ENCODE measurements at regions not wholly inside any gene's neighbourhood (a gene's known extent, or its start where the extent isn't known, plus 50 kb on each side); places are given as distances from the start of the nearest gene placed in this dataset.

DNA sequence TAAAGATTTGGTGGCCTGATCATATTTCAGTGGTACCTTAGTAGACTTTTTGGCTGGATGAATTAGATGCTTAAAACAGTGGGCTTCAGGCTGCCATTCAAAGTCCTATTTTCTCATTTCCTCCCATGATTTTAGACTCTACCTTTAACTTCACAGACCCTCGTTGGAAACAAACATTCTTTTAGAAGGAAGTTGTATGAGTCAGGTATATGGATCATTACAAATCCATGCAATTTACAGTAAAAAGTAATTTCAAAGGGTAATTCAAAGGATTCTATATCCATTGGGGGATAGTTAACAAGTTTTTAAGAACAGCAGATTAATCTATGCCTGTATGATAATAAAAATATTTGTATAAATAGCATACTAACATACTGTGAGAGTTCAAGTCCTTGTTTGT is 216.9 kb upstream of the RRP15 start:
- TF ChIP-seq EZH2phosphoT487 (IDR thresholded peaks at IDR 0.05; ENCODE audit: borderline replicate concordance) (no peak), CTCF (conservative IDR thresholded peaks at IDR 0.05; ENCODE audit: low read length) (no peak)
- Histone ChIP-seq H3K9me2 (replicated peaks; ENCODE audit: low read depth, low read length) (no peaks in the 10 kb centered on the region), H3K9ac (ENCODE audit: low read depth, low read length, poor library complexity, severe bottlenecking) (no peak overlapping the region), H3K79me2 (ENCODE audit: insufficient read depth, low read length) (no peaks in the 10 kb centered on the region), H2AFZ (ENCODE audit: low read length) (no peak overlapping the region), H3K4me1 (ENCODE audit: insufficient read depth, low read length, poor library complexity, severe bottlenecking) (no peaks in the 10 kb centered on the region), H3F3A (ENCODE audit: low read depth) (no peaks in the 10 kb centered on the region), H3K9me3 (ENCODE audit: insufficient read depth, low read depth, low read length) (no peaks in the 10 kb centered on the region), H3K4me2 (ENCODE audit: low read depth, low read length, poor library complexity, severe bottlenecking) (no peak overlapping the region), H3K36me3 (ENCODE audit: insufficient read depth, low read length) (no peaks in the 10 kb centered on the region), H3K4me3 (ENCODE audit: low read length, poor library complexity, severe bottlenecking) (no peak overlapping the region), H3K27me3 (ENCODE audit: insufficient read depth, low read length, poor library complexity, severe bottlenecking) (no peaks in the 10 kb centered on the region), H4K20me1 (ENCODE audit: insufficient read depth, low read length, poor library complexity, severe bottlenecking) (no peaks in the 10 kb centered on the region)

DNA sequence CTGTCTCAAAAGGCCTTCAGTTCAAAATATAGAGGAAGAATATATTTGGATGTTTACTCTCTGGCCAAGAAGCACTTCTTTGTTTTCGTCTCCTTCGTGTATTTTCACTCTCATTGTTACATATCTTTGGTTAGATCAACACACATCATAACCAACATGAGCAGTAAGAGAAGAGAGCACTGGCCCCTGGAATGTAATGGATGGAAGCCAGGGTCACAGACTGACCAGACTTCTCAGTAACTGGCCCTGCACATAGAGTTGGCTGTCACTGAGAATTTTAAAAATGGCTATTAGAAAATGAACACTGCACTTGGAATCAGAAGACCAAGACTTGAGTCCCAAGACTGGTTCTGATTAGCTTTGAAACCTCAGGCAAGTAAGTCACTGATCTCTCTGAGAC is 215.9 kb upstream of the RRP15 start:
- no peaks in the 10 kb centered on the region for H3K4me1 ChIP-seq (ENCODE audit: insufficient read depth, low read length, poor library complexity, severe bottlenecking)
- H3K9ac ChIP-seq (ENCODE audit: low read depth, low read length, poor library complexity, severe bottlenecking): no peak overlapping the region
- no peak overlapping the region for H3K4me3 ChIP-seq (ENCODE audit: low read length, poor library complexity, severe bottlenecking)
- no peaks in the 10 kb centered on the region for H3K79me2 ChIP-seq (ENCODE audit: insufficient read depth, low read length)
- H2AFZ ChIP-seq (ENCODE audit: low read length): no peak overlapping the region
- no peaks in the 10 kb centered on the region for H3K9me3 ChIP-seq (ENCODE audit: insufficient read depth, low read depth, low read length)
- H3K27me3 ChIP-seq (ENCODE audit: insufficient read depth, low read length, poor library complexity, severe bottlenecking): no peaks in the 10 kb centered on the region
- H4K20me1 ChIP-seq (ENCODE audit: insufficient read depth, low read length, poor library complexity, severe bottlenecking): no peaks in the 10 kb centered on the region
- no peaks in the 10 kb centered on the region for H3K36me3 ChIP-seq (ENCODE audit: insufficient read depth, low read length)
- no peaks in the 10 kb centered on the region for H3F3A ChIP-seq (ENCODE audit: low read depth)
- no peaks in the 10 kb centered on the region for H3K9me2 ChIP-seq (replicated peaks; ENCODE audit: low read depth, low read length)
- H3K4me2 ChIP-seq (ENCODE audit: low read depth, low read length, poor library complexity, severe bottlenecking): no peak overlapping the region
- no peak for TF ChIP-seq EZH2phosphoT487 (IDR thresholded peaks at IDR 0.05; ENCODE audit: borderline replicate concordance)
- no peak for TF ChIP-seq CTCF (conservative IDR thresholded peaks at IDR 0.05; ENCODE audit: low read length)

DNA sequence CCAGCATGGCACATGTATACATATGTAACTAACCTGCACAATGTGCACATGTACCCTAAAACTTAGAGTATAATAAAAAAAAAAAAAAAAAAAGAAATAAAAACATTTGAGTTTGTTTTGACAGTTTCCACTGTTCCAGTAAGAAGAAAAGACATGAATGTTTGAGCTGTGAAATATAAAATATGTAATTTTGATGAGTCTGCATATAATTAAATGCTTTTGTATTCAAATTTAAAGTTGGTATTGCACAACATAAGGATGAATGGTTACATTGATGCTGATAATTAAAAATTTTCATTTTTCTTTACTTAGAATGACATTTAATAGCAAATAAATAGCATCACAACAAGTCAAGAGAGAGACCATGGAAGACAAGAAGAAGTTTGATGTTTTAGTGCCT is 212.0 kb upstream of the RRP15 start:
- no peaks in the 10 kb centered on the region for H3F3A ChIP-seq (ENCODE audit: low read depth)
- no peaks in the 10 kb centered on the region for H3K4me1 ChIP-seq (ENCODE audit: insufficient read depth, low read length, poor library complexity, severe bottlenecking)
- H2AFZ ChIP-seq (ENCODE audit: low read length): no peak overlapping the region
- no peaks in the 10 kb centered on the region for H3K36me3 ChIP-seq (ENCODE audit: insufficient read depth, low read length)
- H3K79me2 ChIP-seq (ENCODE audit: insufficient read depth, low read length): no peaks in the 10 kb centered on the region
- H3K9me2 ChIP-seq (replicated peaks; ENCODE audit: low read depth, low read length): no peaks in the 10 kb centered on the region
- no peaks in the 10 kb centered on the region for H4K20me1 ChIP-seq (ENCODE audit: insufficient read depth, low read length, poor library complexity, severe bottlenecking)
- H3K9ac ChIP-seq (ENCODE audit: low read depth, low read length, poor library complexity, severe bottlenecking): no peak overlapping the region
- no peaks in the 10 kb centered on the region for H3K27me3 ChIP-seq (ENCODE audit: insufficient read depth, low read length, poor library complexity, severe bottlenecking)
- TF ChIP-seq CTCF (conservative IDR thresholded peaks at IDR 0.05; ENCODE audit: low read length) (no peak), EZH2phosphoT487 (IDR thresholded peaks at IDR 0.05; ENCODE audit: borderline replicate concordance) (no peak)
- no peaks in the 10 kb centered on the region for H3K9me3 ChIP-seq (ENCODE audit: insufficient read depth, low read depth, low read length)
- no peak overlapping the region for H3K4me3 ChIP-seq (ENCODE audit: low read length, poor library complexity, severe bottlenecking)
- no peak overlapping the region for H3K4me2 ChIP-seq (ENCODE audit: low read depth, low read length, poor library complexity, severe bottlenecking)

Measured in Loucy (cell line).